PC-3 (cell line): ENCODE measurements at regions not wholly inside any gene's neighbourhood (a gene's known extent, or its start where the extent isn't known, plus 50 kb on each side); places are given as distances from the start of the nearest gene placed in this dataset.
A peak's percentile ranks its signal among the peaks of the same experiment; 100 is the strongest.
"Not testable (repeated sequence)": the region's sequence is repeated elsewhere in the genome, so short reads cannot be mapped to it uniquely, and the experiment has no call there.

Source experiments
- CTCF ChIP-seq: fragments of 300-600 bp; sonication (generic); conservative IDR thresholded peaks from 2 replicates; pipeline ENCODE4 v1.5.1; 2017; ENCODE audit warnings: antibody characterized with exemption, low read depth, mild to moderate bottlenecking, low read length
- EZH2phosphoT487 ChIP-seq: fragments of 300-600 bp; sonication (generic); IDR thresholded peaks from 2 replicates; pipeline ENCODE4 v1.6.1; 2018; ENCODE audit warnings: mild to moderate bottlenecking, antibody characterized with exemption, low read length, borderline replicate concordance

- TF ChIP-seq CTCF, result peak; percentile 43
- not testable (repeated sequence) for TF ChIP-seq EZH2phosphoT487
These were observed 128.9 kb upstream of the HMX1 start for GRCh38 chr4:9000505-9001001.
